DOHH2 (cell line): ENCODE measurements at regions not wholly inside any gene's neighbourhood (a gene's known extent, or its start where the extent isn't known, plus 50 kb on each side); places are given as distances from the start of the nearest gene placed in this dataset.

Experiments used
- H3F3A ChIP-seq: fragments of 200-600 bp; sonication (generic), shearing (Covaris generic); 2 replicates; pipeline ENCODE4 v1.6.0; 2016; ENCODE audit warnings: antibody characterized with exemption, mild to moderate bottlenecking; ENCODE audit not compliant: control insufficient read depth, insufficient read depth
- H3K27ac ChIP-seq: fragments of 200-600 bp; sonication (generic); 2 replicates; pipeline ENCODE4 v1.5.1; 2014; ENCODE audit warnings: low read depth, mild to moderate bottlenecking, low read length, moderate library complexity
- H3K27me3 ChIP-seq: fragments of 200-600 bp; sonication (generic); 2 replicates; pipeline ENCODE4 v1.6.1; 2014; ENCODE audit warnings: mild to moderate bottlenecking, low read length, mixed read lengths; ENCODE audit not compliant: control insufficient read depth
- H3K36me3 ChIP-seq: fragments of 200-600 bp; sonication (generic); 2 replicates; pipeline ENCODE4 v1.6.1; 2014; ENCODE audit warnings: mild to moderate bottlenecking, low read length, moderate library complexity, mixed read lengths; ENCODE audit not compliant: control insufficient read depth
- H3K4me1 ChIP-seq: fragments of 200-600 bp; sonication (generic); 2 replicates; pipeline ENCODE4 v1.6.1; 2014; ENCODE audit warnings: mild to moderate bottlenecking, low read length, mixed read lengths; ENCODE audit not compliant: control insufficient read depth
- H3K4me2 ChIP-seq: fragments of 200-600 bp; sonication (generic); 2 replicates; pipeline ENCODE4 v1.6.0; 2014; ENCODE audit warnings: mild to moderate bottlenecking, low read length, moderate library complexity
- H3K4me3 ChIP-seq: fragments of 200-600 bp; sonication (generic); 2 replicates; pipeline ENCODE4 v1.5.1; 2014; ENCODE audit warnings: mild to moderate bottlenecking, low read length, mixed read lengths
- H3K79me2 ChIP-seq: fragments of 200-600 bp; sonication (generic); 2 replicates; pipeline ENCODE4 v1.6.1; 2014; ENCODE audit warnings: mild to moderate bottlenecking, low read length, mixed read lengths; ENCODE audit not compliant: control insufficient read depth
- H3K9me2 ChIP-seq: fragments of 200-600 bp; sonication (generic); replicated peaks from 2 replicates; pipeline ENCODE4 v1.6.1; 2014; ENCODE audit warnings: mild to moderate bottlenecking, low read length, mixed read lengths; ENCODE audit not compliant: control insufficient read depth
- H3K9me3 ChIP-seq: fragments of 200-600 bp; sonication (generic); 2 replicates; pipeline ENCODE4 v1.6.1; 2014; ENCODE audit warnings: antibody characterized with exemption, low read length, mixed read lengths; ENCODE audit not compliant: control insufficient read depth, insufficient read depth
- H4K20me1 ChIP-seq: fragments of 200-600 bp; sonication (generic); 2 replicates; pipeline ENCODE4 v1.6.0; 2014; ENCODE audit warnings: low read depth, mild to moderate bottlenecking, antibody characterized with exemption, low read length, moderate library complexity; ENCODE audit not compliant: control insufficient read depth, insufficient read depth
- EZH2phosphoT487 ChIP-seq: fragments of 200-600 bp; sonication (generic); IDR thresholded peaks from 2 replicates; pipeline ENCODE4 v1.6.1; 2017; ENCODE audit warnings: borderline replicate concordance, mild to moderate bottlenecking, antibody characterized with exemption, low read length, moderate library complexity, mixed read lengths
- TF ChIP-seq, protein P1 (sequence below): fragments of 200-600 bp; sonication (generic); IDR thresholded peaks from one replicate; pipeline ENCODE4 v1.5.1; 2014; ENCODE audit warnings: antibody characterized with exemption, mild to moderate bottlenecking, low read depth, low read length; ENCODE audit not compliant: poor library complexity, severe bottlenecking

DNA sequence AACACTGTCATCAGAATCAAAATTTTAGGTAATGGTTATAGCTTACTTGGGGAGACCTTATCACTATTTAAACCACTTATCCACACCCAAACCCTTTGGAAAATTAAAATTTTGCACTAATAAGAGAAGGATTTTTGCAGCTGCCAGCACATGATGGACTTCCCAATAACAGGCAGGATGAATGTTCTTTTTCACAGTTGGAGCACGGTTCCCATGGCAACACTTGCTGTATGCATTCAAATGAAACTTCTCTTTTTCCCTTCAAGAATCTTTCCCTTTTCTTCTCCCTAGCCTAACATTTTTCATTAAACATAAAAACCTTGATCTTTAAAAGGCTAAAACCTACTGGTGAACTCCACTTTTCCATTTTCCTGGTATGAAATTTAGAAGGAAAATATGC lies 768.2 kb downstream of the KCTD8 start:
- Histone ChIP-seq H3K4me3 (no peak overlapping the region), H3K27ac (no peak overlapping the region), H3K9me3 (peaks cover 9% of the 10 kb centered on the region; the same call in 1 of the 2 replicates), H3F3A (no peaks in the 10 kb centered on the region), H3K36me3 (no peaks in the 10 kb centered on the region), H4K20me1 (no peaks in the 10 kb centered on the region), H3K4me2 (no peak overlapping the region), H3K4me1 (peaks cover 7% of the 10 kb centered on the region; the same call in 1 of the 2 replicates), H3K9me2 (no peaks in the 10 kb centered on the region), H3K27me3 (no peaks in the 10 kb centered on the region), H3K79me2 (no peaks in the 10 kb centered on the region)
- TF ChIP-seq, protein P1, sequence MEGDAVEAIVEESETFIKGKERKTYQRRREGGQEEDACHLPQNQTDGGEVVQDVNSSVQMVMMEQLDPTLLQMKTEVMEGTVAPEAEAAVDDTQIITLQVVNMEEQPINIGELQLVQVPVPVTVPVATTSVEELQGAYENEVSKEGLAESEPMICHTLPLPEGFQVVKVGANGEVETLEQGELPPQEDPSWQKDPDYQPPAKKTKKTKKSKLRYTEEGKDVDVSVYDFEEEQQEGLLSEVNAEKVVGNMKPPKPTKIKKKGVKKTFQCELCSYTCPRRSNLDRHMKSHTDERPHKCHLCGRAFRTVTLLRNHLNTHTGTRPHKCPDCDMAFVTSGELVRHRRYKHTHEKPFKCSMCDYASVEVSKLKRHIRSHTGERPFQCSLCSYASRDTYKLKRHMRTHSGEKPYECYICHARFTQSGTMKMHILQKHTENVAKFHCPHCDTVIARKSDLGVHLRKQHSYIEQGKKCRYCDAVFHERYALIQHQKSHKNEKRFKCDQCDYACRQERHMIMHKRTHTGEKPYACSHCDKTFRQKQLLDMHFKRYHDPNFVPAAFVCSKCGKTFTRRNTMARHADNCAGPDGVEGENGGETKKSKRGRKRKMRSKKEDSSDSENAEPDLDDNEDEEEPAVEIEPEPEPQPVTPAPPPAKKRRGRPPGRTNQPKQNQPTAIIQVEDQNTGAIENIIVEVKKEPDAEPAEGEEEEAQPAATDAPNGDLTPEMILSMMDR = no peak
- no peak for TF ChIP-seq EZH2phosphoT487

DNA sequence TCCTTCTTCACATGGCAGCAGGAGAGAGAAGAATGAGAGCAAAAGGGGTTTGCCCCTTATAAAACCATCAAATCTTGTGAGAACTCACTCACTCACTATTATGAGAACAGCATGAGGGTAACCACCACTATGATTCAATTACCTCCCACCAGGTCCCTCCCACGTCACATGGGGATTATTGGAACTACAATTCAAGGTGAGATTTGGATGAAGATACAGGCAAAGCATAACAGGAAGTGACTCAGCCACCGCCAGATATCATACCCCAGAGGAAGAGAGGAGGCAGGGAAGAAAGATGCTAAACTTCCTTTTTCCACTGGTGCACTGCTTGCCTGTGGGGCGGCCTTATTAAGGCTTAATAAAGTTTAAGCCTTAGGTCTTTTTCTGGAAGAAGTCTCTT lies 766.1 kb downstream of the KCTD8 start:
- Histone ChIP-seq H3K9me3 (peaks cover 9% of the 10 kb centered on the region; the same call in 1 of the 2 replicates), H3K27me3 (no peaks in the 10 kb centered on the region), H3K4me1 (peaks cover 7% of the 10 kb centered on the region; the same call in 1 of the 2 replicates), H3K36me3 (no peaks in the 10 kb centered on the region), H3K9me2 (no peaks in the 10 kb centered on the region), H4K20me1 (no peaks in the 10 kb centered on the region), H3K79me2 (no peaks in the 10 kb centered on the region), H3K27ac (no peak overlapping the region), H3K4me2 (no peak overlapping the region), H3K4me3 (no peak overlapping the region), H3F3A (no peaks in the 10 kb centered on the region)
- TF ChIP-seq, protein P1 = no peak
- TF ChIP-seq EZH2phosphoT487 = no peak

DNA sequence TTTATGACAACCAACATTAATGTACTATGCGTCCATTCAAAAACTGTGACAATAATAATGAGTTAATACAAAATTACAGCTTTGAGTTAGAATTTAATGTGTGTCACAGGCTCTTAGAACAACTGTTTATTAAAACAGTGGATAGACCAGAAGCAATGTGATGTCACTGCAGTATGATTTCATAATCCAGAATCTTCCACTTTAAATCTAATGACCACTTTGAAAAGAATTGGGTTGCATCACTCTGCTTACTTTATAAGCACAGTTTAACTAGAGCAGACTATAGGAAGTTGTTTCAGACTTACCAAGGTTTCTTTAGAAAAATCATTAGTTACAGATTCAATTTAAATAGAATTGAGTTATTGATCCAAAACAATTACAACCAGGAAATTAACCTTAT lies 758.5 kb downstream of the KCTD8 start:
- TF ChIP-seq, protein P1 = no peak
- TF ChIP-seq EZH2phosphoT487 = no peak
- Histone ChIP-seq H3K9me3 (peaks cover 4% of the 10 kb centered on the region; the same call in 1 of the 2 replicates), H3K4me2 (no peak overlapping the region), H3K4me3 (no peak overlapping the region), H3F3A (no peaks in the 10 kb centered on the region), H3K27me3 (no peaks in the 10 kb centered on the region), H3K9me2 (no peaks in the 10 kb centered on the region), H3K36me3 (no peaks in the 10 kb centered on the region), H3K4me1 (no peaks in the 10 kb centered on the region), H3K79me2 (no peaks in the 10 kb centered on the region), H3K27ac (no peak overlapping the region), H4K20me1 (no peaks in the 10 kb centered on the region)
